RWPE1 (cell line): ENCODE measurements at regions not wholly inside any gene's neighbourhood (a gene's known extent, or its start where the extent isn't known, plus 50 kb on each side); places are given as distances from the start of the nearest gene placed in this dataset.

ENCODE experiments used
- CTCF ChIA-PET: fragments of 350-600 bp; sonication (Branson Sonifier 250); formaldehyde crosslinking; extraction: SDS; loops from one replicate; lab custom pipeline; 2021; lab: Yijun Ruan, JAX
- POLR2A ChIA-PET: fragments of 400-600 bp; formaldehyde crosslinking; extraction: SDS; loops from one replicate; lab custom pipeline; 2020; ENCODE audit warnings: antibody characterized with exemption; ENCODE audit not compliant: low non-redundant PET; lab: Yijun Ruan, JAX
- DNase-seq: peaks from one replicate; pipeline ENCODE4 v3.0.0; 2012; ENCODE audit warnings: low spot score
- H3K27ac ChIP-seq: fragments of 450-650 bp; 2 replicates; pipeline ENCODE4 v1.5.1; 2017
- TF ChIP-seq, protein P1 (sequence below): fragments of 450-650 bp; conservative IDR thresholded peaks from 2 replicates; pipeline ENCODE4 v1.5.1; 2017; ENCODE audit warnings: low read depth, mild to moderate bottlenecking

- ChIA-PET POLR2A (no interaction called here), CTCF (no interaction called here)
- DNase-seq, result no peak
- TF ChIP-seq, protein P1, sequence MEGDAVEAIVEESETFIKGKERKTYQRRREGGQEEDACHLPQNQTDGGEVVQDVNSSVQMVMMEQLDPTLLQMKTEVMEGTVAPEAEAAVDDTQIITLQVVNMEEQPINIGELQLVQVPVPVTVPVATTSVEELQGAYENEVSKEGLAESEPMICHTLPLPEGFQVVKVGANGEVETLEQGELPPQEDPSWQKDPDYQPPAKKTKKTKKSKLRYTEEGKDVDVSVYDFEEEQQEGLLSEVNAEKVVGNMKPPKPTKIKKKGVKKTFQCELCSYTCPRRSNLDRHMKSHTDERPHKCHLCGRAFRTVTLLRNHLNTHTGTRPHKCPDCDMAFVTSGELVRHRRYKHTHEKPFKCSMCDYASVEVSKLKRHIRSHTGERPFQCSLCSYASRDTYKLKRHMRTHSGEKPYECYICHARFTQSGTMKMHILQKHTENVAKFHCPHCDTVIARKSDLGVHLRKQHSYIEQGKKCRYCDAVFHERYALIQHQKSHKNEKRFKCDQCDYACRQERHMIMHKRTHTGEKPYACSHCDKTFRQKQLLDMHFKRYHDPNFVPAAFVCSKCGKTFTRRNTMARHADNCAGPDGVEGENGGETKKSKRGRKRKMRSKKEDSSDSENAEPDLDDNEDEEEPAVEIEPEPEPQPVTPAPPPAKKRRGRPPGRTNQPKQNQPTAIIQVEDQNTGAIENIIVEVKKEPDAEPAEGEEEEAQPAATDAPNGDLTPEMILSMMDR, result no peak
- H3K27ac ChIP-seq, result no peak overlapping the region
Observed at GRCh38 chr2:240291337-240292034, 144.0 kb upstream of the GPC1 start.

DNA sequence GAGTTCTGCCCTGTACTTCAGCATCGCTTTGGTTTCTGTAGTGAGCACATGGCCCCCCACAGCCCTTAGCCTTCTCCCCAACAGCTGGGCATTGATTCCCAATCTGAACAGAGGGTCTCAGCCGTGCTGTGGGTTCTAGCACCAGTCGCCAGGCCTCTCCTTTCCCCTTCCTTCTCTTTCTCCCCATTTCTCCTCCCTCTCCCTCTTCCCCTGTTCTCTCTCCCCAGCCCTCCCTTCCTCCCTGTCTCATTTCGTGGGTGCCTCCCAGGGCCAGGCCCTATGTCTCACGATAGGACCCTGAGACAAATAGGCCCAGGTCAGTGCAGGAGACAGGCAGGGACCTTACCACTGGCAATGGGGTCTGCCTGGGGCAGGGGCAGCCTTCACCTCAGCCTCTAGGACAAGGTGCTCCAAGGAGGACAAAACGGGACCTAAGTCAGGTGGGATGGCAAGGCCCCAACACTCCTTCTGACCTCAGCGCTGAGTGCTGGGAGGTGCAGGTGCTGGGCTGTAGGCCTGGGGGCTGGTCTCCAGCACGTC is 143.4 kb upstream of the GPC1 start:
- CTCF ChIA-PET, result no interaction called here
- H3K27ac ChIP-seq, result no peak overlapping the region
- POLR2A ChIA-PET, result no interaction called here
- no peak for DNase-seq
- TF ChIP-seq, protein P1, result no peak

- ChIA-PET POLR2A (no interaction called here), CTCF (interaction anchor here (0.5 kb wide), 1 partner anchor 677 kb away, joined by 3 read pairs; no protein-coding TSS in a partner anchor)
- no peak for DNase-seq
- no peak overlapping the region for H3K27ac ChIP-seq
- TF ChIP-seq, protein P1, result no peak
Observed at GRCh38 chr2:240292619-240293525, 142.6 kb upstream of the GPC1 start.

DNA sequence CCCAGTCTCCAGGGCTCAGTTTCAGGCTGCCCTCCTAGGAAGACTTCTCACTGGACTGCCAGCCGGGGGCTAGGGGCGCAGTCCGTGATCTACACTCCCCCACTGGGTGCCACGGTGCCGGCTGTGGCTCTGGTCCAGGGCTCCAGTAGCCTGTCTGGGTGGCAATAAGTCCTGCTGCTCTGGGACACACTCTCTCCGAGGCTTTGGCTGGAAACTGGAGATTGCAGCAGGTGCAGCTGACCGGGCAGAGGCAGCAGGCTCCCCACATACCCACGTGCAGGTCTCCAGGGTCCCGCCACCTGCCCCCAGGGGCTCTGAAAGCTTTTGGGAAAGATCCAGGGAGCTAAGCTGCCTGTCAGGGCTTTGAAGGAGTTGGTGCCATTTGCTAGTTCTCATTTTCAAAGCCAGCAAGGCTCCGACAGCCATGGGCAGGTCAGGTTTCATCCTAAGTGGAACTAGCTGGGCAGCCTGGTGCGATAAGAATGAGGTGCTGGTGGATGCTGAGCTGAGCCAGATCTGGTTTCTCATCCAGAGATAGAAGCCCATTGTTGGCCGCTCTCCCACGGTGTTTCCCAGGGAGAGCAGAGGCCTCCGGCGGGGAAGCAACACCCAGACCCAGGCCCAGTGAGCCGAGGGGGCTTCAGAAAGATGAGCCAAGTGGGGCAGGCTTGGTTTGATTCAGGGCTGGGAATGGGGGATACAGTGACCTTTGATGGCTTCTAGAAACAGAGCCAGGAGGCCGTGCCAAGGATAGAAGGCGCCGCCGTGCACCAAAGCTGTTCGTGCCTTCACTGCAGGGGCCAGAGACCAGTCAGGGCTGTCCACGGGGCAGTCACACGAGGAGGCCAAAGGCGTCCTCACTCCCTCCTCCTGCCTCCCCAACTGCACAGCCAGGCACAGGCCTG is 141.7 kb upstream of the GPC1 start:
- ChIA-PET POLR2A (no interaction called here), CTCF (no interaction called here)
- no peak overlapping the region for H3K27ac ChIP-seq
- TF ChIP-seq, protein P1, result no peak
- no peak for DNase-seq

- TF ChIP-seq, protein P1, result no peak
- CTCF ChIA-PET, result no interaction called here
- DNase-seq, result no peak
- POLR2A ChIA-PET, result no interaction called here
- no peak overlapping the region for H3K27ac ChIP-seq
Observed at GRCh38 chr2:240294514-240294913, 140.9 kb upstream of the GPC1 start.
